Liver (tissue), 7 donors: ENCODE measurements at regions not wholly inside any gene's neighbourhood (a gene's known extent, or its start where the extent isn't known, plus 50 kb on each side); places are given as distances from the start of the nearest gene placed in this dataset.

Experiments used
- DNase-seq: peaks from one replicate; pipeline ENCODE4 v3.0.0-alpha.2; 2017; ENCODE audit warnings: low spot score
- H3K27ac ChIP-seq, 2 donors: one replicate each; pipeline ENCODE4 v1.7.0; 2013; ENCODE audit warnings: inconsistent platforms in 2 of 2, low read length in 2 of 2, control low read depth in 1 of 2, low read depth in 1 of 2, mild to moderate bottlenecking in 1 of 2
- H3K27me3 ChIP-seq, 4 donors: one replicate each; pipeline versions ENCODE4 v1.6.1 to v1.7.0; 2013; ENCODE audit warnings: low read length in 3 of 4, inconsistent platforms in 1 of 4, mild to moderate bottlenecking in 1 of 4, moderate library complexity in 1 of 4; ENCODE audit not compliant: control insufficient read depth in 4 of 4, insufficient read depth in 4 of 4
- H3K36me3 ChIP-seq, 4 donors: one replicate each; pipeline versions ENCODE4 v1.6.1 to v1.7.0; 2013; ENCODE audit warnings: low read length in 3 of 4, mild to moderate bottlenecking in 3 of 4, low read depth in 1 of 4, moderate library complexity in 1 of 4; ENCODE audit not compliant: control insufficient read depth in 4 of 4, insufficient read depth in 3 of 4
- H3K4me1 ChIP-seq, 4 donors: one replicate each; pipeline versions ENCODE4 v1.6.1 to v1.7.0; 2013; ENCODE audit warnings: low read length in 3 of 4, mild to moderate bottlenecking in 3 of 4, moderate library complexity in 1 of 4; ENCODE audit not compliant: control insufficient read depth in 4 of 4, insufficient read depth in 4 of 4
- H3K4me3 ChIP-seq, 3 donors: one replicate each; pipeline versions ENCODE4 v1.6.1 to v1.7.0; 2013; ENCODE audit warnings: low read length in 3 of 3, control low read depth in 1 of 3, low read depth in 1 of 3, mild to moderate bottlenecking in 1 of 3
- H3K9ac ChIP-seq, 2 donors: one replicate each; pipeline ENCODE4 v1.7.0; 2013; ENCODE audit warnings: low read length in 2 of 2, mild to moderate bottlenecking in 2 of 2, moderate library complexity in 2 of 2, control low read depth in 1 of 2, low read depth in 1 of 2
- H3K9me3 ChIP-seq, 4 donors: one replicate each; pipeline versions ENCODE4 v1.6.1 to v1.7.0; 2013; ENCODE audit warnings: low read length in 3 of 4; ENCODE audit not compliant: control insufficient read depth in 4 of 4
- EGR1 ChIP-seq, 2 donors: IDR thresholded peaks; 2 replicates each; pipeline ENCODE4 v1.6.1; 2016 to 2018; ENCODE audit warnings: antibody characterized with exemption in 2 of 2, low read depth in 2 of 2
- FOXA1 ChIP-seq: IDR thresholded peaks from 2 replicates; pipeline ENCODE4 v1.6.1; 2016; ENCODE audit warnings: antibody characterized with exemption
- GABPA ChIP-seq, 2 donors: IDR thresholded peaks in 1 of 2; conservative IDR thresholded peaks in 1 of 2; 2 replicates each; pipeline ENCODE4 v1.6.1; 2016; ENCODE audit warnings: antibody characterized with exemption in 2 of 2, mild to moderate bottlenecking in 1 of 2, moderate library complexity in 1 of 2
- HNF4G ChIP-seq: IDR thresholded peaks from 2 replicates; pipeline ENCODE4 v1.6.1; 2016; ENCODE audit warnings: antibody characterized with exemption
- JUND ChIP-seq, 2 donors: IDR thresholded peaks; 2 replicates each; pipeline ENCODE4 v1.6.1; 2016; ENCODE audit warnings: antibody characterized with exemption in 2 of 2
- RAD21 ChIP-seq, 2 donors: IDR thresholded peaks; 2 replicates each; pipeline ENCODE4 v1.6.1; 2016; ENCODE audit warnings: antibody characterized with exemption in 2 of 2, mild to moderate bottlenecking in 2 of 2
- RXRA ChIP-seq, 2 donors: IDR thresholded peaks; 2 replicates each; pipeline ENCODE4 v1.6.1; 2017 to 2018; ENCODE audit warnings: antibody characterized with exemption in 2 of 2, mild to moderate bottlenecking in 1 of 2
- SP1 ChIP-seq: IDR thresholded peaks from 2 replicates; pipeline ENCODE4 v1.6.1; 2018; ENCODE audit warnings: antibody characterized with exemption, mild to moderate bottlenecking
- TAF1 ChIP-seq: conservative IDR thresholded peaks from 2 replicates; pipeline ENCODE4 v1.6.1; 2016; ENCODE audit warnings: antibody characterized with exemption, mild to moderate bottlenecking
- YY1 ChIP-seq: IDR thresholded peaks from 2 replicates; pipeline ENCODE4 v1.6.1; 2016; ENCODE audit warnings: antibody characterized with exemption, mild to moderate bottlenecking
- WGBS: extraction: QIAGEN DNeasy Blood & Tissue Kit; methylation state at CpG from one replicate; pipeline ENCODE4 v1.1.7; 2013; 5-methylcytosine and 5-hydroxymethylcytosine counted together
- TF ChIP-seq, protein P1 (sequence below): IDR thresholded peaks from 2 replicates; pipeline ENCODE4 v1.6.1; 2016; ENCODE audit warnings: antibody characterized with exemption
- TF ChIP-seq, protein P2 (sequence below): IDR thresholded peaks from 2 replicates; pipeline ENCODE4 v1.6.1; 2016; ENCODE audit warnings: antibody characterized with exemption, mild to moderate bottlenecking
- TF ChIP-seq, protein P3 (sequence below): IDR thresholded peaks from 2 replicates; pipeline ENCODE4 v1.6.1; 2016; ENCODE audit warnings: antibody characterized with exemption
- TF ChIP-seq, protein P4 (sequence below): IDR thresholded peaks from 2 replicates; pipeline ENCODE4 v1.6.1; 2016; ENCODE audit warnings: antibody characterized with exemption
- donor health status: healthy.
- donor health status: healthy.
- donor health status: healthy.
- donor health status: healthy.

DNA sequence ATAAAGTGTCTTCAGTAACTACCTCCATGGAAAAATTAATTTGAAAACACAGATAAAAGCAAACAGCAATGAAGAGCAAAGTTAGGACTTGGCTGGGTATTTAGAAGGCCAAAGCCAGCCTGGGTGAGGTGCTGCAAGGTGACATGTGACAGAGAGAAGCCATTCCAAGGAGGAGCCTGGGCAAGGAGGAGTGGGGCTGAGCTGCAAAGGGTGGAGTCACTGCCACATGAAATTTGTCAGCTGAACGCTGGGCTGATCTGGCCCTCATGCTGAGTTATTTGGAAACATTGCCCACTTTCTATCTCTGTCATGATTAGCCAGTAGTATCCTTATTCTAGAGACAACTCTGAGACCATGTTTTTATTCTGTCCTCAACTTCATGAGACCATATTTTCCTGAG is 76.3 kb downstream of the PERP start:
- Histone ChIP-seq H3K36me3 (no peaks in the 10 kb centered on the region), H3K4me3 (no peak overlapping the region), H3K27me3 (no peaks in the 10 kb centered on the region), H3K27ac (no peak overlapping the region), H3K9me3 (no peaks in the 10 kb centered on the region), H3K9ac (no peak overlapping the region), H3K4me1 (no peaks in the 10 kb centered on the region)
- 86% methylated on average over 1 of the region's 1 CpG for WGBS
- TF ChIP-seq RXRA (IDR thresholded peaks at IDR 0.05): no peak
- no peak for TF ChIP-seq GABPA (IDR thresholded peaks at IDR 0.05 in 1 of 2, conservative IDR thresholded peaks at IDR 0.05 in 1 of 2)
- no peak for TF ChIP-seq SP1
- no peak for TF ChIP-seq RAD21 (IDR thresholded peaks at IDR 0.05)
- no peak for DNase-seq

DNA sequence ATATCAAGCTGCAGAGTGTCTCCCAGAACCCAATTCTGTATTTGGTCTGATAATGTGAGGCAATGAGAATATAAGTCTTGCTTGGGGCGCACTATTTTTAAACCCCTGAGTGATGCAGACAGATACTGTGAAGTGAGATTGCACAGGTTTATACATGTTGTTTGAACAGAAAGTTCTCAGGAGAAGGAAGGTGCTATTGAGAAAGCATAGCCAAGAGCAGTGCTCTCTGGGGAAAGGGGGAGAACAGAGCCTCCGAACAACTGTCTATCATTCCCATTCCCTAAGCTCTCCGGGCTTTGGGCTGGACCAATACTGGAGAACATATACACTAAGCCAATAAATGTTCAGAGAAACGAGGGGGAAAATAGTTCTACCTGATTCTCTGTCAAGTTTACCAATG is 75.8 kb downstream of the PERP start:
- no peak overlapping the region for H3K4me3 ChIP-seq
- H3K36me3 ChIP-seq: no peaks in the 10 kb centered on the region
- no peak for DNase-seq
- 82% methylated on average over 4 of the region's 4 CpGs for WGBS
- no peaks in the 10 kb centered on the region for H3K9me3 ChIP-seq
- H3K4me1 ChIP-seq: no peaks in the 10 kb centered on the region
- no peak overlapping the region for H3K27ac ChIP-seq
- H3K27me3 ChIP-seq: no peaks in the 10 kb centered on the region
- H3K9ac ChIP-seq: no peak overlapping the region
- TF ChIP-seq, protein P1, sequence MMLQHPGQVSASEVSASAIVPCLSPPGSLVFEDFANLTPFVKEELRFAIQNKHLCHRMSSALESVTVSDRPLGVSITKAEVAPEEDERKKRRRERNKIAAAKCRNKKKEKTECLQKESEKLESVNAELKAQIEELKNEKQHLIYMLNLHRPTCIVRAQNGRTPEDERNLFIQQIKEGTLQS: no peak
- TF ChIP-seq YY1 (no peak), TAF1 (no peak), FOXA1 (no peak), HNF4G (no peak), EGR1 (IDR thresholded peaks at IDR 0.05; ENCODE audit: low read depth in 2 of 2) (no peak)
- TF ChIP-seq, protein P2, sequence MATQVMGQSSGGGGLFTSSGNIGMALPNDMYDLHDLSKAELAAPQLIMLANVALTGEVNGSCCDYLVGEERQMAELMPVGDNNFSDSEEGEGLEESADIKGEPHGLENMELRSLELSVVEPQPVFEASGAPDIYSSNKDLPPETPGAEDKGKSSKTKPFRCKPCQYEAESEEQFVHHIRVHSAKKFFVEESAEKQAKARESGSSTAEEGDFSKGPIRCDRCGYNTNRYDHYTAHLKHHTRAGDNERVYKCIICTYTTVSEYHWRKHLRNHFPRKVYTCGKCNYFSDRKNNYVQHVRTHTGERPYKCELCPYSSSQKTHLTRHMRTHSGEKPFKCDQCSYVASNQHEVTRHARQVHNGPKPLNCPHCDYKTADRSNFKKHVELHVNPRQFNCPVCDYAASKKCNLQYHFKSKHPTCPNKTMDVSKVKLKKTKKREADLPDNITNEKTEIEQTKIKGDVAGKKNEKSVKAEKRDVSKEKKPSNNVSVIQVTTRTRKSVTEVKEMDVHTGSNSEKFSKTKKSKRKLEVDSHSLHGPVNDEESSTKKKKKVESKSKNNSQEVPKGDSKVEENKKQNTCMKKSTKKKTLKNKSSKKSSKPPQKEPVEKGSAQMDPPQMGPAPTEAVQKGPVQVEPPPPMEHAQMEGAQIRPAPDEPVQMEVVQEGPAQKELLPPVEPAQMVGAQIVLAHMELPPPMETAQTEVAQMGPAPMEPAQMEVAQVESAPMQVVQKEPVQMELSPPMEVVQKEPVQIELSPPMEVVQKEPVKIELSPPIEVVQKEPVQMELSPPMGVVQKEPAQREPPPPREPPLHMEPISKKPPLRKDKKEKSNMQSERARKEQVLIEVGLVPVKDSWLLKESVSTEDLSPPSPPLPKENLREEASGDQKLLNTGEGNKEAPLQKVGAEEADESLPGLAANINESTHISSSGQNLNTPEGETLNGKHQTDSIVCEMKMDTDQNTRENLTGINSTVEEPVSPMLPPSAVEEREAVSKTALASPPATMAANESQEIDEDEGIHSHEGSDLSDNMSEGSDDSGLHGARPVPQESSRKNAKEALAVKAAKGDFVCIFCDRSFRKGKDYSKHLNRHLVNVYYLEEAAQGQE: no peak

DNA sequence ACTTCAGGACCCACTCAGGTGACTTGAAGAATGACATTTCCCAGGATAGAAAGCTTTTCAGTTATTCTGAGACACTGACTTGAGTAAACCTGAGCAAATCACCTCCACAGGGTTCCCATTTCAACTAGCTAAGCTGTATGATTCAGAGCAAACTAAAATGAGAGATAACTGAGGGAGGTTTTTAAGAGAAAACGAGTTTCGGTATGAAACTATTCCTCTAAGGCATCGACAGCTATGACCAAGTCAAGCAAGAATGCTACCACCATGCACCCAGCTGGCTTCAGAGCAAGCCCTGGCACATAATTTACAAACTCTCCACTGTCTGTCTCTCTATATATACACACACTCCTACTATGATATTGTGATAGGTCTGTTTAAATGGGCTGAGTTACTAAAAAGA is 75.4 kb downstream of the PERP start:
- 92% methylated on average over 3 of the region's 3 CpGs for WGBS
- no peak overlapping the region for H3K9ac ChIP-seq
- H3K36me3 ChIP-seq: no peaks in the 10 kb centered on the region
- TF ChIP-seq, protein P3, sequence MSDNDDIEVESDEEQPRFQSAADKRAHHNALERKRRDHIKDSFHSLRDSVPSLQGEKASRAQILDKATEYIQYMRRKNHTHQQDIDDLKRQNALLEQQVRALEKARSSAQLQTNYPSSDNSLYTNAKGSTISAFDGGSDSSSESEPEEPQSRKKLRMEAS: no peak
- TF ChIP-seq EGR1 (IDR thresholded peaks at IDR 0.05; ENCODE audit: low read depth in 2 of 2): no peak
- TF ChIP-seq, protein P4, sequence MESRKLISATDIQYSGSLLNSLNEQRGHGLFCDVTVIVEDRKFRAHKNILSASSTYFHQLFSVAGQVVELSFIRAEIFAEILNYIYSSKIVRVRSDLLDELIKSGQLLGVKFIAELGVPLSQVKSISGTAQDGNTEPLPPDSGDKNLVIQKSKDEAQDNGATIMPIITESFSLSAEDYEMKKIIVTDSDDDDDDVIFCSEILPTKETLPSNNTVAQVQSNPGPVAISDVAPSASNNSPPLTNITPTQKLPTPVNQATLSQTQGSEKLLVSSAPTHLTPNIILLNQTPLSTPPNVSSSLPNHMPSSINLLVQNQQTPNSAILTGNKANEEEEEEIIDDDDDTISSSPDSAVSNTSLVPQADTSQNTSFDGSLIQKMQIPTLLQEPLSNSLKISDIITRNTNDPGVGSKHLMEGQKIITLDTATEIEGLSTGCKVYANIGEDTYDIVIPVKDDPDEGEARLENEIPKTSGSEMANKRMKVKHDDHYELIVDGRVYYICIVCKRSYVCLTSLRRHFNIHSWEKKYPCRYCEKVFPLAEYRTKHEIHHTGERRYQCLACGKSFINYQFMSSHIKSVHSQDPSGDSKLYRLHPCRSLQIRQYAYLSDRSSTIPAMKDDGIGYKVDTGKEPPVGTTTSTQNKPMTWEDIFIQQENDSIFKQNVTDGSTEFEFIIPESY: no peak
- no peak for TF ChIP-seq JUND (IDR thresholded peaks at IDR 0.05)
- no peak for TF ChIP-seq YY1
- TF ChIP-seq, protein P1: no peak
- no peak for TF ChIP-seq RAD21 (IDR thresholded peaks at IDR 0.05)
- no peak overlapping the region for H3K4me3 ChIP-seq
- H3K27me3 ChIP-seq: no peaks in the 10 kb centered on the region
- H3K4me1 ChIP-seq: no peaks in the 10 kb centered on the region
- H3K9me3 ChIP-seq: no peaks in the 10 kb centered on the region
- DNase-seq: no peak
- H3K27ac ChIP-seq: no peak overlapping the region
